ENCODE measurements at regions not wholly inside any gene's neighbourhood (a gene's known extent, or its start where the extent isn't known, plus 50 kb on each side); places are given as distances from the start of the nearest gene placed in this dataset.

- Histone ChIP-seq H3K4me2 (ENCODE audit: low read length) (no peak overlapping the region), H4K20me1 (ENCODE audit: insufficient read depth) (no peaks in the 10 kb centered on the region), H3K27ac (ENCODE audit: low read depth, low read length) (no peak overlapping the region), H3K79me2 (ENCODE audit: insufficient read depth, low read length) (no peaks in the 10 kb centered on the region), H3K4me1 (ENCODE audit: control insufficient read depth in 1 of 2, insufficient read depth in 2 of 2, low read length in 2 of 2) (no peaks in the 10 kb centered on the region), H3K9me2 (ENCODE audit: insufficient read depth) (no peaks in the 10 kb centered on the region), H3K27me3 (ENCODE audit: insufficient read depth, low read length) (peaks cover 13% of the 10 kb centered on the region), H3K9ac (ENCODE audit: low read length) (no peak overlapping the region), H3K9me3 (ENCODE audit: control insufficient read depth in 1 of 2, insufficient read depth in 1 of 2, low read depth in 1 of 2, low read length in 2 of 2) (no peaks in the 10 kb centered on the region), H3K4me3 (replicated peaks in 1 of 2; ENCODE audit: low read depth in 1 of 2, low read length in 2 of 2) (no peak overlapping the region), H3K36me3 (ENCODE audit: control insufficient read depth in 1 of 2, insufficient read depth in 2 of 2, low read length in 2 of 2) (no peaks in the 10 kb centered on the region), H2AFZ (ENCODE audit: low read depth, low read length, poor library complexity, severe bottlenecking) (no peak overlapping the region)
- RAD21 ChIA-PET (ENCODE audit: low non-redundant PET in 1 of 2, low total read pairs in 2 of 2, uncharacterized antibody in 2 of 2, unreplicated experiment in 2 of 2) = no interaction called here
- BruUV-seq (replicated peaks) = no TSS peak
- ATAC-seq (no peak), DNase-seq (ENCODE audit: low read depth, low spot score) (no peak)
- TF ChIP-seq ATF3 (IDR thresholded peaks at IDR 0.05) (no peak), ZNF274 (IDR thresholded peaks at IDR 0.05; ENCODE audit: low read depth, low read length) (no peak), JUND (IDR thresholded peaks at IDR 0.05) (no peak), EGR1 (IDR thresholded peaks at IDR 0.05; ENCODE audit: low read depth) (no peak), YY1 (IDR thresholded peaks at IDR 0.05; ENCODE audit: extremely low read depth, insufficient replicate concordance, low read depth, low read length) (no peak), MAX (IDR thresholded peaks at IDR 0.05) (no peak), CTCF (IDR thresholded peaks at IDR 0.05 in 2 of 3, conservative IDR thresholded peaks at IDR 0.05 in 1 of 3; ENCODE audit: borderline replicate concordance in 1 of 3, insufficient read depth in 1 of 3, low read depth in 2 of 3, low read length in 2 of 3) (no peak), EZH2 (IDR thresholded peaks at IDR 0.05) (no peak), POLR2A (IDR thresholded peaks at IDR 0.05; ENCODE audit: borderline replicate concordance, extremely low read depth, insufficient read depth, insufficient read length) (no peak), SIN3A (IDR thresholded peaks at IDR 0.05; ENCODE audit: low read depth) (no peak), CBX3 (IDR thresholded peaks at IDR 0.05; ENCODE audit: low read depth) (no peak), SP1 (IDR thresholded peaks at IDR 0.05; ENCODE audit: low read depth) (no peak), ZBTB33 (IDR thresholded peaks at IDR 0.05; ENCODE audit: extremely low read depth, insufficient replicate concordance, low read length) (no peak), TCF7L2 (IDR thresholded peaks at IDR 0.05; ENCODE audit: borderline replicate concordance, extremely low read depth, insufficient read depth, insufficient read length) (no peak)
- intact Hi-C loops (cut with micrococcal nuclease) = no loop called here
- CTCF ChIA-PET = no interaction called here
- POLR2A ChIA-PET = no interaction called here
Observed at GRCh38 chr12:115060477-115061168, 376.6 kb upstream of the TBX3 start.

Data from HCT116 (cell line).